KMS-11 (cell line): ENCODE measurements at regions not wholly inside any gene's neighbourhood (a gene's known extent, or its start where the extent isn't known, plus 50 kb on each side); places are given as distances from the start of the nearest gene placed in this dataset.

Experiments
- H2AFZ ChIP-seq: fragments of 200-600 bp; sonication (generic); 2 replicates; pipeline ENCODE4 v1.6.1; 2016; ENCODE audit warnings: antibody characterized with exemption, mixed run types, low read depth
- H3K27ac ChIP-seq: fragments of 200-600 bp; sonication (generic); 2 replicates; pipeline ENCODE4 v1.6.1; 2016; ENCODE audit warnings: mild to moderate bottlenecking, mixed run types
- H3K27me3 ChIP-seq: fragments of 200-600 bp; sonication (generic); 2 replicates; pipeline ENCODE4 v1.6.1; 2017; ENCODE audit warnings: mild to moderate bottlenecking, low read depth, mixed run types, moderate library complexity; ENCODE audit not compliant: insufficient read depth
- H3K36me3 ChIP-seq: fragments of 200-600 bp; sonication (generic); 2 replicates; pipeline ENCODE4 v1.6.1; 2017; ENCODE audit warnings: mild to moderate bottlenecking, mixed run types; ENCODE audit not compliant: insufficient read depth
- H3K4me1 ChIP-seq: fragments of 200-600 bp; sonication (generic); 2 replicates; pipeline ENCODE4 v1.6.1; 2016; ENCODE audit warnings: mild to moderate bottlenecking, low read depth, mixed run types; ENCODE audit not compliant: poor library complexity, severe bottlenecking
- H3K4me2 ChIP-seq: fragments of 200-600 bp; sonication (generic); 2 replicates; pipeline ENCODE4 v1.7.0; 2016; ENCODE audit warnings: mild to moderate bottlenecking, mixed run types
- H3K4me3 ChIP-seq: fragments of 200-600 bp; sonication (generic); IDR thresholded peaks from 2 replicates; pipeline ENCODE4 v1.6.1; 2017; ENCODE audit warnings: low read depth, low read length, mixed read lengths; ENCODE audit not compliant: insufficient read depth
- H3K79me2 ChIP-seq: fragments of 200-600 bp; sonication (generic); 2 replicates; pipeline ENCODE4 v1.6.1; 2016; ENCODE audit warnings: low read depth, mixed run types; ENCODE audit not compliant: insufficient read depth
- H3K9ac ChIP-seq: fragments of 200-600 bp; sonication (generic); 2 replicates; pipeline ENCODE4 v1.6.1; 2016; ENCODE audit warnings: mild to moderate bottlenecking, mixed run types
- H4K20me1 ChIP-seq: fragments of 200-600 bp; sonication (generic); 2 replicates; pipeline ENCODE4 v1.6.1; 2016; ENCODE audit warnings: mild to moderate bottlenecking, mixed run types; ENCODE audit not compliant: insufficient read depth
- TF ChIP-seq, protein P1 (sequence below): fragments of 200-600 bp; sonication (generic); conservative IDR thresholded peaks from 2 replicates; pipeline ENCODE4 v1.6.1; 2017; ENCODE audit warnings: low read depth, mild to moderate bottlenecking, antibody characterized with exemption, low read length, moderate library complexity, mixed read lengths

DNA sequence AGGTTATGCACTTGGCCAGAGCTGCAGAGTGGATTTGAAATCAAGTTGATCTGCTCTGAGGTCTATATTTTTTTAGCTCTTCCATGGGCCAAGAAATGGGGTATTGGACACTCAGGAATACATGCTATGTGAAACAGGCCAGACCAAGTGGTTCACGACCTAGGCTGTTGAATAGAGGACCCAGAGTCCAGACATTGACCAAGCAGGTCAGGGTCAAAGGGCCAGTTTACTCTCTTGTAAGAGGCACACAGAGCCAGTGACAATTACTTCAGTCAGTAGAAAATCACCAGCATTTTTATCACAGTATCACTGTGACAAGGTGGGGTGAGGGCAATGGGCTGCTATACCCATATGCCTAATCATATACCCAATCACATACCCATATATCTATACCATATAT, 320.6 kb upstream of the RORA start:
- H3K4me3 ChIP-seq = no peak overlapping the region
- H4K20me1 ChIP-seq = no peaks in the 10 kb centered on the region
- no peak overlapping the region for H2AFZ ChIP-seq
- no peaks in the 10 kb centered on the region for H3K4me1 ChIP-seq
- no peaks in the 10 kb centered on the region for H3K36me3 ChIP-seq
- H3K27me3 ChIP-seq = no peaks in the 10 kb centered on the region
- no peak overlapping the region for H3K4me2 ChIP-seq
- no peak overlapping the region for H3K9ac ChIP-seq
- no peak overlapping the region for H3K27ac ChIP-seq
- TF ChIP-seq, protein P1, sequence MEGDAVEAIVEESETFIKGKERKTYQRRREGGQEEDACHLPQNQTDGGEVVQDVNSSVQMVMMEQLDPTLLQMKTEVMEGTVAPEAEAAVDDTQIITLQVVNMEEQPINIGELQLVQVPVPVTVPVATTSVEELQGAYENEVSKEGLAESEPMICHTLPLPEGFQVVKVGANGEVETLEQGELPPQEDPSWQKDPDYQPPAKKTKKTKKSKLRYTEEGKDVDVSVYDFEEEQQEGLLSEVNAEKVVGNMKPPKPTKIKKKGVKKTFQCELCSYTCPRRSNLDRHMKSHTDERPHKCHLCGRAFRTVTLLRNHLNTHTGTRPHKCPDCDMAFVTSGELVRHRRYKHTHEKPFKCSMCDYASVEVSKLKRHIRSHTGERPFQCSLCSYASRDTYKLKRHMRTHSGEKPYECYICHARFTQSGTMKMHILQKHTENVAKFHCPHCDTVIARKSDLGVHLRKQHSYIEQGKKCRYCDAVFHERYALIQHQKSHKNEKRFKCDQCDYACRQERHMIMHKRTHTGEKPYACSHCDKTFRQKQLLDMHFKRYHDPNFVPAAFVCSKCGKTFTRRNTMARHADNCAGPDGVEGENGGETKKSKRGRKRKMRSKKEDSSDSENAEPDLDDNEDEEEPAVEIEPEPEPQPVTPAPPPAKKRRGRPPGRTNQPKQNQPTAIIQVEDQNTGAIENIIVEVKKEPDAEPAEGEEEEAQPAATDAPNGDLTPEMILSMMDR = no peak
- no peaks in the 10 kb centered on the region for H3K79me2 ChIP-seq

DNA sequence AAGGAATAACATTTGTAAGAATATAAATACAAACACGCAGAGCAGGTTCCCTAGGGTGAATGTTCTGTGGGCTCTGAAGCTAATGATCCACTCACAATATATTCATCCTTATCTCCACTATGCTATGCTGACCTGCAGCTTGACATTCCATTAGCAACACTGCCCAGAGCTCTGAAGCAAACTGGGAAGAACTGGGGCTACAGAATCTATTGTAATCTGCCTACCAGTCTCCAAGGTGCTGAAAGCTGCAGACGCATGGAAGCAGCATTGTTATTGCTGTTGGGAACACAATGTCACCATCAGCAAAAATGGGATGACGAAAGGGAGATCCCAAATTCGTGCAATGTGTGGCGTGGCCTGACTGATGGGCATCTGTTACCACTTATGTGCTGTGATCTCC, 316.7 kb upstream of the RORA start:
- TF ChIP-seq, protein P1 = no peak
- Histone ChIP-seq H3K79me2 (no peaks in the 10 kb centered on the region), H3K36me3 (no peaks in the 10 kb centered on the region), H3K4me1 (no peaks in the 10 kb centered on the region), H3K9ac (no peak overlapping the region), H4K20me1 (no peaks in the 10 kb centered on the region), H3K4me2 (no peak overlapping the region), H3K27ac (no peak overlapping the region), H2AFZ (no peak overlapping the region), H3K27me3 (no peaks in the 10 kb centered on the region), H3K4me3 (no peak overlapping the region)

DNA sequence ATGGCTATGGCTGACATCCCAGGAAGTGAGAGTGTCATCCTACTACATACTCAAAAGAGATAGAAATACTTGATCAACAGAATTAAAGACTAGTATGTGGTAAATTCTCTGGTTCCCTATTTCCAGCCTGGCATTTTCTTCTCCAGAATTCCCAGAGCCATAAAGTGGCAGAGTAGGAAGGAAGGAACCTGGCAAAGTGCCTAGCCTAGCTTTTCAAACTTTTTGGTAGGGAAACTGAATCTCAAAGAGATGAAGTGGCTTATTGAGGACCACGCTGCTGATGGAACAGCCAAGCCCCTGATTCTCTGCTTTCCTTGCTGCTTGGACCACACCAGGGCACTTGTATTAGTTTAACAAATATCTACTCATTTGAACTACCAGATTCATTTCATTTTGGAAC, 312.4 kb upstream of the RORA start:
- no peak overlapping the region for H3K27ac ChIP-seq
- no peaks in the 10 kb centered on the region for H4K20me1 ChIP-seq
- no peaks in the 10 kb centered on the region for H3K79me2 ChIP-seq
- H2AFZ ChIP-seq = no peak overlapping the region
- H3K9ac ChIP-seq = no peak overlapping the region
- no peaks in the 10 kb centered on the region for H3K4me1 ChIP-seq
- no peak overlapping the region for H3K4me2 ChIP-seq
- no peak overlapping the region for H3K4me3 ChIP-seq
- H3K27me3 ChIP-seq = no peaks in the 10 kb centered on the region
- TF ChIP-seq, protein P1 = no peak
- no peaks in the 10 kb centered on the region for H3K36me3 ChIP-seq

DNA sequence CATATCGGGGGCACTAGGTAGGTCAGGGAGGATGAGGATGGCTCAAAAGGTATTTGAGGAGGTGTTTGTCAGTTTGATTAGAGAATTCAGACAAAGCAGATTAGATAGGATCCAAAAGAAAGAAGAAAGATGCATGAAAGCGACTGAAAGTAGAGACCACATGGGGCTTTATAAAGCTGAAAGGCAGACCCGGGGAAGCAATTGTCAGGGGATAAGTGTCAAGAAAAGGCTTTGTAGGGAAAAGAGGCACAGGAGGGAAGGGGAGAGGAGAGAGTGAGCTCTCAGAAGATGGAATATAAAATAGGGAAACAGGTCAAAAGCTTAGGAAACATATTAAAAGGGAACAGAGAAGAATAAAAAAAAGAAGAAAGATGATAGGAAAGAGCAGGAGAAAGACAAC, 308.2 kb upstream of the RORA start:
- Histone ChIP-seq H3K36me3 (no peaks in the 10 kb centered on the region), H3K9ac (no peak overlapping the region), H3K27me3 (no peaks in the 10 kb centered on the region), H2AFZ (no peak overlapping the region), H4K20me1 (no peaks in the 10 kb centered on the region), H3K4me2 (no peak overlapping the region), H3K4me3 (no peak overlapping the region), H3K4me1 (no peaks in the 10 kb centered on the region), H3K79me2 (no peaks in the 10 kb centered on the region), H3K27ac (no peak overlapping the region)
- TF ChIP-seq, protein P1 = no peak

DNA sequence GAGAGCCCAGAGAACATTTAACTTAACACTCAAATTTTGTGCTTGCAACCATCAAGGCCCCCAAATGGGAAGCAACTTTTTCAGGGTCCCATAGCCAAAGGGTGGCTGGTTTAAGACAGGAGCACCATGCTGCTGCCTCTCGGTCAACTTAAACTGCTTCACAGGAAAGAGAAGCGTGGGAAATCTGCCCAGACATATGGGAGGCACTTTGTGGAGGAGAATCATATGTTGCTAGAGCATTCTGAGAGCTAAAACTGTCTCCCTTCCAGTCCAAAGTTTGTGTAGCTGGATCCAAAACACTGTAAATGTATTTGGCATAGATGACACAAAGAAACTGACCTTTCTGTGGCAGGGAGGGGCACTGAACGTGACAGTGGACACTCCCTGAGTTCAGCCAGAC, 305.9 kb upstream of the RORA start:
- Histone ChIP-seq H3K9ac (no peak overlapping the region), H3K4me1 (no peaks in the 10 kb centered on the region), H3K4me2 (no peak overlapping the region), H3K4me3 (no peak overlapping the region), H3K27ac (no peak overlapping the region), H3K36me3 (no peaks in the 10 kb centered on the region), H3K79me2 (no peaks in the 10 kb centered on the region), H2AFZ (no peak overlapping the region), H4K20me1 (no peaks in the 10 kb centered on the region), H3K27me3 (no peaks in the 10 kb centered on the region)
- TF ChIP-seq, protein P1 = no peak
